ENCODE measurements at regions not wholly inside any gene's neighbourhood (a gene's known extent, or its start where the extent isn't known, plus 50 kb on each side); places are given as distances from the start of the nearest gene placed in this dataset.

- DNase-seq (ENCODE audit: low spot score), result no peak
Observed at GRCh38 chr12:87793131-87793530, 236.1 kb downstream of the C12orf50 start.

- no peak for DNase-seq (ENCODE audit: low spot score)
Observed at GRCh38 chr12:87784350-87784749, 244.9 kb downstream of the C12orf50 start.

- no peak for DNase-seq (ENCODE audit: low spot score)
Observed at GRCh38 chr12:87783467-87783866, 245.7 kb downstream of the C12orf50 start.

- DNase-seq (ENCODE audit: low spot score), result no peak
Observed at GRCh38 chr12:87782838-87783237, 246.4 kb downstream of the C12orf50 start.

GRCh38 chr12:87779858-87780498 lies 249.2 kb downstream of the C12orf50 start:
- DNase-seq (ENCODE audit: low spot score), result no peak

- no peak for DNase-seq (ENCODE audit: low spot score)
Observed at GRCh38 chr12:87779016-87779415, 250.2 kb downstream of the C12orf50 start.

- no peak for DNase-seq (ENCODE audit: low spot score)
Observed at GRCh38 chr12:87778065-87778464, 251.1 kb downstream of the C12orf50 start.

GRCh38 chr12:87775784-87776183 lies 253.4 kb downstream of the C12orf50 start:
- no peak for DNase-seq (ENCODE audit: low spot score)

- no peak for DNase-seq (ENCODE audit: low spot score)
Observed at GRCh38 chr12:87775051-87775450, 254.2 kb downstream of the C12orf50 start.

- no peak for DNase-seq (ENCODE audit: low spot score)
Observed at GRCh38 chr12:87772401-87772800, 256.8 kb downstream of the C12orf50 start.

GRCh38 chr12:87768501-87769287 lies 260.5 kb downstream of the C12orf50 start:
- no peak for DNase-seq (ENCODE audit: low spot score)

GRCh38 chr12:87766044-87766443 lies 263.2 kb downstream of the C12orf50 start:
- DNase-seq (ENCODE audit: low spot score), result no peak

GRCh38 chr12:87760943-87761342 lies 268.3 kb downstream of the C12orf50 start:
- no peak for DNase-seq (ENCODE audit: low spot score)

- DNase-seq (ENCODE audit: low spot score), result no peak
Observed at GRCh38 chr12:87758271-87758670, 270.9 kb downstream of the C12orf50 start.

- no peak for DNase-seq (ENCODE audit: low spot score)
Observed at GRCh38 chr12:87756721-87757120, 272.5 kb downstream of the C12orf50 start.

- no peak for DNase-seq (ENCODE audit: low spot score)
Observed at GRCh38 chr12:87756111-87756510, 273.1 kb downstream of the C12orf50 start.

- DNase-seq (ENCODE audit: low spot score), result no peak
Observed at GRCh38 chr12:87728931-87729593, 300.1 kb downstream of the C12orf50 start.

- DNase-seq (ENCODE audit: low spot score), result no peak
Observed at GRCh38 chr12:87720967-87721366, 308.2 kb downstream of the C12orf50 start.

GRCh38 chr12:87704374-87704773 lies 324.8 kb downstream of the C12orf50 start:
- DNase-seq (ENCODE audit: low spot score), result no peak

GRCh38 chr12:87690236-87690810 lies 338.9 kb downstream of the C12orf50 start:
- peak; percentile 12 for DNase-seq (ENCODE audit: low spot score)

GRCh38 chr12:87689196-87689595 lies 340.0 kb downstream of the C12orf50 start:
- DNase-seq (ENCODE audit: low spot score), result no peak

- DNase-seq (ENCODE audit: low spot score), result no peak
Observed at GRCh38 chr12:87687362-87687761, 341.8 kb downstream of the C12orf50 start.
